ENCODE measurements at regions not wholly inside any gene's neighbourhood (a gene's known extent, or its start where the extent isn't known, plus 50 kb on each side); places are given as distances from the start of the nearest gene placed in this dataset.

DNA sequence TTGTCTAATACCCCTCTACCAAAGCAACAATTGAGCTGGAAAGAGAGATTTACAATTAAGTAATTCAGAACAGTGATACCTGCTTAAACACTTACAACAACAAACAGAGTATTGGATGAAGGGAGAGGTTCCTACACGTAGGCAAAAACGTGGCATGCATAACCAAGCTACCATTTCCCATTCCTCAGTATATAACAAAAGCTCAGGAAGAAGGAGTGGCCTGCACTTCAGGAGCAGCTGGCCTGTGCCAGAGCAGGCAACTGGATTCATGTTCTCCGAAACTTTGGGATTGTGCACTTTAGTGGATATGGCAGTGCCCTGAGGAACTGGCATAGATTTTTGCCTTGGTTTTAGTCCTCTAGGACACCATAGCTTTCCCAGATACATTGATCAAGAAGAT lies 630.2 kb upstream of the PCDH9 start (continued):
- TF ChIP-seq, protein P1, sequence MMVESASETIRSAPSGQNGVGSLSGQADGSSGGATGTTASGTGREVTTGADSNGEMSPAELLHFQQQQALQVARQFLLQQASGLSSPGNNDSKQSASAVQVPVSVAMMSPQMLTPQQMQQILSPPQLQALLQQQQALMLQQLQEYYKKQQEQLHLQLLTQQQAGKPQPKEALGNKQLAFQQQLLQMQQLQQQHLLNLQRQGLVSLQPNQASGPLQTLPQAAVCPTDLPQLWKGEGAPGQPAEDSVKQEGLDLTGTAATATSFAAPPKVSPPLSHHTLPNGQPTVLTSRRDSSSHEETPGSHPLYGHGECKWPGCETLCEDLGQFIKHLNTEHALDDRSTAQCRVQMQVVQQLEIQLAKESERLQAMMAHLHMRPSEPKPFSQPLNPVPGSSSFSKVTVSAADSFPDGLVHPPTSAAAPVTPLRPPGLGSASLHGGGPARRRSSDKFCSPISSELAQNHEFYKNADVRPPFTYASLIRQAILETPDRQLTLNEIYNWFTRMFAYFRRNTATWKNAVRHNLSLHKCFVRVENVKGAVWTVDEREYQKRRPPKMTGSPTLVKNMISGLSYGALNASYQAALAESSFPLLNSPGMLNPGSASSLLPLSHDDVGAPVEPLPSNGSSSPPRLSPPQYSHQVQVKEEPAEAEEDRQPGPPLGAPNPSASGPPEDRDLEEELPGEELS (CRISPR knock-in tag; IDR thresholded peaks at IDR 0.05; ENCODE audit: borderline replicate concordance) = no peak
- TF ChIP-seq ATF7 (IDR thresholded peaks at IDR 0.05) (no peak), ZNF75A (CRISPR knock-in tag; IDR thresholded peaks at IDR 0.05) (no peak), ZNF717 (CRISPR knock-in tag; IDR thresholded peaks at IDR 0.05) (no peak), EGR1 (conservative IDR thresholded peaks at IDR 0.05) (no peak), NR2C2 (CRISPR knock-in tag; IDR thresholded peaks at IDR 0.05) (no peak), NR2C2 (tag; IDR thresholded peaks at IDR 0.05) (no peak), FOXA1 (IDR thresholded peaks at IDR 0.05; ENCODE audit: borderline replicate concordance) (no peak), HDGF (IDR thresholded peaks at IDR 0.05) (no peak), SIX5 (IDR thresholded peaks at IDR 0.05; ENCODE audit: borderline replicate concordance in 1 of 2, insufficient read depth in 1 of 2, low read depth in 1 of 2, low read length in 2 of 2) (no peak)
- TF ChIP-seq, protein P2, sequence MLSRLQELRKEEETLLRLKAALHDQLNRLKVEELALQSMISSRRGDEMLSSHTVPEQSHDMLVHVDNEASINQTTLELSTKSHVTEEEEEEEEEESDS (CRISPR knock-in tag; IDR thresholded peaks at IDR 0.05) = no peak

DNA sequence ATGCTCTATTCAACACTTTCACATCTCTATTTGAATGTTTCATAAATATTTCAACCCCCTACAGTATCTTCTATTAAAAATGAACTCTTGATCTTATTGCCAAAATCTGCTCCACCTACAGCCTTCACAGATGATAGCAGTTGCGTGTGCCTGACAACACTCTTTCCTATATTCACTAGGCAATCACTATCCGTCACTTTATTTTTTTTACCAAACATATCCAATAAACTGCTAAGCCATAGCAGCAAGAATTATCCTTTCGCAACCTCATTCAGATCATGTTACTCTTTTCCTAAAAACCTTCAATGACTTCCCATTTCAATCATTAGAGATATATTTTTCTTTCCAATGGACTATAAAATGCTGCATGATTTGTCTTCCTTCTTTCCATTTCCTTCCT lies 629.8 kb upstream of the PCDH9 start:
- intact Hi-C loops (cut with micrococcal nuclease) = no loop called here
- BruUV-seq (replicated peaks) = no TSS peak
- POLR2A ChIA-PET = no interaction called here
- H3K9me3 ChIP-seq (replicated peaks; ENCODE audit: control insufficient read depth, insufficient read depth, low read depth, low read length) = no peaks in the 10 kb centered on the region
- no peaks in the 10 kb centered on the region for H3K9me1 ChIP-seq (ENCODE audit: control insufficient read depth, insufficient read depth, low read length)
- DNase-seq (ENCODE audit: extremely low read depth in 1 of 4, low spot score in 3 of 4) (no peak), ATAC-seq (no peak), FAIRE-seq (no peak)
- no peak overlapping the region for H3K4me3 ChIP-seq
- H3K9ac ChIP-seq (ENCODE audit: insufficient read depth in 1 of 2, low read depth in 2 of 2, low read length in 2 of 2) = no peak overlapping the region
- H3K36me3 ChIP-seq (ENCODE audit: control insufficient read depth, insufficient read depth, low read length) = no peaks in the 10 kb centered on the region
- in situ Hi-C loops (cut with MboI) = no loop called here
- WGBS (ENCODE audit: insufficient coverage, low coverage, missing lambda C conversion rate) = 2% methylated on average over 3 of the region's 3 CpGs
- no peak overlapping the region for H3K4me2 ChIP-seq (ENCODE audit: insufficient read depth, low read length)
- H3K4me1 ChIP-seq (replicated peaks in 1 of 2; ENCODE audit: control insufficient read depth in 2 of 2, insufficient read depth in 2 of 2, low read length in 2 of 2) = no peaks in the 10 kb centered on the region
- H2AFZ ChIP-seq (ENCODE audit: low read depth, low read length) = no peak overlapping the region
- CTCF ChIA-PET (ENCODE audit: low intra/inter-chr PET ratio) = no interaction called here
- no peak overlapping the region for H3K27ac ChIP-seq (ENCODE audit: extremely low read depth, low read depth, low read length)
- no peaks in the 10 kb centered on the region for H3K79me2 ChIP-seq (ENCODE audit: control insufficient read depth, insufficient read depth, low read length)
- no peaks in the 10 kb centered on the region for H3K27me3 ChIP-seq (ENCODE audit: control insufficient read depth in 2 of 2, insufficient read depth in 2 of 2, low read length in 2 of 2)
- no peaks in the 10 kb centered on the region for H4K20me1 ChIP-seq (replicated peaks; ENCODE audit: control insufficient read depth, insufficient read depth, low read length)
- no peak for TF ChIP-seq TBL1XR1 (IDR thresholded peaks at IDR 0.05; ENCODE audit: low read length in 2 of 2)
- TF ChIP-seq, protein P3, sequence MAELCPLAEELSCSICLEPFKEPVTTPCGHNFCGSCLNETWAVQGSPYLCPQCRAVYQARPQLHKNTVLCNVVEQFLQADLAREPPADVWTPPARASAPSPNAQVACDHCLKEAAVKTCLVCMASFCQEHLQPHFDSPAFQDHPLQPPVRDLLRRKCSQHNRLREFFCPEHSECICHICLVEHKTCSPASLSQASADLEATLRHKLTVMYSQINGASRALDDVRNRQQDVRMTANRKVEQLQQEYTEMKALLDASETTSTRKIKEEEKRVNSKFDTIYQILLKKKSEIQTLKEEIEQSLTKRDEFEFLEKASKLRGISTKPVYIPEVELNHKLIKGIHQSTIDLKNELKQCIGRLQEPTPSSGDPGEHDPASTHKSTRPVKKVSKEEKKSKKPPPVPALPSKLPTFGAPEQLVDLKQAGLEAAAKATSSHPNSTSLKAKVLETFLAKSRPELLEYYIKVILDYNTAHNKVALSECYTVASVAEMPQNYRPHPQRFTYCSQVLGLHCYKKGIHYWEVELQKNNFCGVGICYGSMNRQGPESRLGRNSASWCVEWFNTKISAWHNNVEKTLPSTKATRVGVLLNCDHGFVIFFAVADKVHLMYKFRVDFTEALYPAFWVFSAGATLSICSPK (IDR thresholded peaks at IDR 0.05; ENCODE audit: borderline replicate concordance) = no peak
- no peak for TF ChIP-seq ZNF175 (CRISPR knock-in tag; IDR thresholded peaks at IDR 0.05; ENCODE audit: low read depth)
- TF ChIP-seq, protein P4, sequence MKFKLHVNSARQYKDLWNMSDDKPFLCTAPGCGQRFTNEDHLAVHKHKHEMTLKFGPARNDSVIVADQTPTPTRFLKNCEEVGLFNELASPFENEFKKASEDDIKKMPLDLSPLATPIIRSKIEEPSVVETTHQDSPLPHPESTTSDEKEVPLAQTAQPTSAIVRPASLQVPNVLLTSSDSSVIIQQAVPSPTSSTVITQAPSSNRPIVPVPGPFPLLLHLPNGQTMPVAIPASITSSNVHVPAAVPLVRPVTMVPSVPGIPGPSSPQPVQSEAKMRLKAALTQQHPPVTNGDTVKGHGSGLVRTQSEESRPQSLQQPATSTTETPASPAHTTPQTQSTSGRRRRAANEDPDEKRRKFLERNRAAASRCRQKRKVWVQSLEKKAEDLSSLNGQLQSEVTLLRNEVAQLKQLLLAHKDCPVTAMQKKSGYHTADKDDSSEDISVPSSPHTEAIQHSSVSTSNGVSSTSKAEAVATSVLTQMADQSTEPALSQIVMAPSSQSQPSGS (CRISPR knock-in tag; IDR thresholded peaks at IDR 0.05) = no peak
- TF ChIP-seq RHOXF2B (CRISPR knock-in tag; conservative IDR thresholded peaks at IDR 0.05) = no peak
- TF ChIP-seq PYGO2 (tag; IDR thresholded peaks at IDR 0.05) = no peak
- TF ChIP-seq NEUROD1 (IDR thresholded peaks at IDR 0.05; ENCODE audit: borderline replicate concordance, low read depth, low read length, partially characterized antibody) = no peak
- no peak for TF ChIP-seq TEAD2 (tag; IDR thresholded peaks at IDR 0.05)

Data from K562 (cell line).